ENCODE measurements at regions not wholly inside any gene's neighbourhood (a gene's known extent, or its start where the extent isn't known, plus 50 kb on each side); places are given as distances from the start of the nearest gene placed in this dataset.

DNA sequence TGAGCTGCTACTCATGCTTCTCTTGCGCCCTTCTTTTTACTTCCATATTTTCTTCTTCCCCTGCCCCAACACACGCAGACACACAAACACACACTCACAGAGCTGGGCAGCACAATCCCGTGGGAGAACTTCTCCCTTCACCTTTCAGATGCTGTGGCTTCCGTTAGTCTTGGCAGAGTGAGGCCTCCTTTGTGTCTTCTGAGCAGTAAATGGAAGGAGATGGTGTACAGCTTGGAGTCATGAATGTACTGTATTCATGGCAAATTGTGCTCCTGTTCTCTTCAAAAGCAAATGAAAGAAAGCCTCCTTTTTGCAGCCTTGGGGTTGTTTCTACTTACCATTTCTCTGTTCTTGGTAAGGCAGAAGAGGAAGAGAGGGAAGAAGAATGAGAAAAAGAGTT lies 456.6 kb upstream of the TLE4 start (continued):
- TF ChIP-seq CHD7 (IDR thresholded peaks at IDR 0.05; ENCODE audit: insufficient replicate concordance, low read length) (no peak), YY1 (IDR thresholded peaks at IDR 0.05; ENCODE audit: low read depth, low read length) (no peak)
